OCI-M1 (cell line): ENCODE measurements at regions not wholly inside any gene's neighbourhood (a gene's known extent, or its start where the extent isn't known, plus 50 kb on each side); places are given as distances from the start of the nearest gene placed in this dataset.

Experiments
- DNase-seq: peaks from one replicate; lab custom pipeline; 2025; lab: John Stamatoyannopoulos, UW

- no peak for DNase-seq
Observed at GRCh38 chr2:128450211-128451024, 131.8 kb upstream of the HS6ST1 start.

- no peak for DNase-seq
Observed at GRCh38 chr2:128451084-128452023, 132.7 kb upstream of the HS6ST1 start.

- no peak for DNase-seq
Observed at GRCh38 chr2:128452024-128452411, 133.3 kb upstream of the HS6ST1 start.

- no peak for DNase-seq
Observed at GRCh38 chr2:128452536-128453530, 134.2 kb upstream of the HS6ST1 start.

GRCh38 chr2:128454980-128455720 is 136.5 kb upstream of the HS6ST1 start:
- DNase-seq, result no peak

- no peak for DNase-seq
Observed at GRCh38 chr2:128455721-128456050, 137.0 kb upstream of the HS6ST1 start.

GRCh38 chr2:128456281-128456680 is 137.6 kb upstream of the HS6ST1 start:
- DNase-seq, result no peak

- no peak for DNase-seq
Observed at GRCh38 chr2:128457006-128457604, 138.4 kb upstream of the HS6ST1 start.

- no peak for DNase-seq
Observed at GRCh38 chr2:128457716-128458115, 139.0 kb upstream of the HS6ST1 start.

GRCh38 chr2:128458505-128458904 is 139.8 kb upstream of the HS6ST1 start:
- DNase-seq, result peak; percentile 48

- DNase-seq, result no peak
Observed at GRCh38 chr2:128464456-128464855, 145.8 kb upstream of the HS6ST1 start.

GRCh38 chr2:128465246-128466170 is 146.8 kb upstream of the HS6ST1 start:
- DNase-seq, result no peak

- DNase-seq, result no peak
Observed at GRCh38 chr2:128466376-128466775, 147.7 kb upstream of the HS6ST1 start.

GRCh38 chr2:128466776-128467175 is 148.1 kb upstream of the HS6ST1 start:
- peak; percentile 8 for DNase-seq

- no peak for DNase-seq
Observed at GRCh38 chr2:128467321-128467969, 148.8 kb upstream of the HS6ST1 start.

- no peak for DNase-seq
Observed at GRCh38 chr2:128468186-128468920, 149.7 kb upstream of the HS6ST1 start.

- peak; percentile 62 for DNase-seq
Observed at GRCh38 chr2:128469203-128469602, 150.5 kb upstream of the HS6ST1 start.

GRCh38 chr2:128469875-128470274 is 151.2 kb upstream of the HS6ST1 start:
- DNase-seq, result no peak
